ENCODE measurements at regions not wholly inside any gene's neighbourhood (a gene's known extent, or its start where the extent isn't known, plus 50 kb on each side); places are given as distances from the start of the nearest gene placed in this dataset.

- Histone ChIP-seq H3K27ac (ENCODE audit: poor library complexity, severe bottlenecking) (no peak overlapping the region), H3K27me3 (ENCODE audit: insufficient read depth, poor library complexity, severe bottlenecking) (no peaks in the 10 kb centered on the region), H3K4me1 (ENCODE audit: insufficient read depth, poor library complexity, severe bottlenecking) (no peaks in the 10 kb centered on the region), H3K4me3 (ENCODE audit: severe bottlenecking) (no peak overlapping the region), H3K9me3 (ENCODE audit: severe bottlenecking) (no peaks in the 10 kb centered on the region), H3K36me3 (ENCODE audit: low read depth) (no peaks in the 10 kb centered on the region)
- no peak for DNase-seq (ENCODE audit: low spot score)
- TF ChIP-seq CTCF (IDR thresholded peaks at IDR 0.05; ENCODE audit: poor library complexity, severe bottlenecking), result no peak
- ATAC-seq (ENCODE audit: low read depth), result no peak
These were observed 239.2 kb upstream of the DDX53 start for GRCh38 chrX:22760513-22761057.

GRCh38 chrX:22788221-22788620, 211.5 kb upstream of the DDX53 start:
- no peaks in the 10 kb centered on the region for H3K27me3 ChIP-seq (ENCODE audit: insufficient read depth, poor library complexity, severe bottlenecking)
- DNase-seq (ENCODE audit: low spot score) (no peak), ATAC-seq (ENCODE audit: low read depth) (no peak)
- H3K27ac ChIP-seq (ENCODE audit: poor library complexity, severe bottlenecking), result no peak overlapping the region
- TF ChIP-seq CTCF (IDR thresholded peaks at IDR 0.05; ENCODE audit: poor library complexity, severe bottlenecking), result no peak
- no peaks in the 10 kb centered on the region for H3K4me1 ChIP-seq (ENCODE audit: insufficient read depth, poor library complexity, severe bottlenecking)
- no peak overlapping the region for H3K4me3 ChIP-seq (ENCODE audit: severe bottlenecking)
- H3K36me3 ChIP-seq (ENCODE audit: low read depth), result no peaks in the 10 kb centered on the region
- H3K9me3 ChIP-seq (ENCODE audit: severe bottlenecking), result no peaks in the 10 kb centered on the region

- peak; percentile 91 for ATAC-seq (ENCODE audit: low read depth)
- Histone ChIP-seq H3K9me3 (ENCODE audit: severe bottlenecking) (no peaks in the 10 kb centered on the region), H3K36me3 (ENCODE audit: low read depth) (no peaks in the 10 kb centered on the region), H3K27ac (ENCODE audit: poor library complexity, severe bottlenecking) (peak overlapping the region; percentile 29), H3K27me3 (ENCODE audit: insufficient read depth, poor library complexity, severe bottlenecking) (no peaks in the 10 kb centered on the region), H3K4me1 (ENCODE audit: insufficient read depth, poor library complexity, severe bottlenecking) (peaks cover 1% of the 10 kb centered on the region), H3K4me3 (ENCODE audit: severe bottlenecking) (no peak overlapping the region)
- no peak for TF ChIP-seq CTCF (IDR thresholded peaks at IDR 0.05; ENCODE audit: poor library complexity, severe bottlenecking)
- DNase-seq (ENCODE audit: low spot score), result no peak
These were observed 204.1 kb upstream of the DDX53 start for GRCh38 chrX:22795671-22796070.

- H3K4me1 ChIP-seq (ENCODE audit: insufficient read depth, poor library complexity, severe bottlenecking), result peaks cover 3% of the 10 kb centered on the region
- DNase-seq (ENCODE audit: low spot score), result no peak
- H3K27ac ChIP-seq (ENCODE audit: poor library complexity, severe bottlenecking), result no peak overlapping the region
- no peaks in the 10 kb centered on the region for H3K36me3 ChIP-seq (ENCODE audit: low read depth)
- H3K4me3 ChIP-seq (ENCODE audit: severe bottlenecking), result no peak overlapping the region
- no peak for TF ChIP-seq CTCF (IDR thresholded peaks at IDR 0.05; ENCODE audit: poor library complexity, severe bottlenecking)
- no peaks in the 10 kb centered on the region for H3K9me3 ChIP-seq (ENCODE audit: severe bottlenecking)
- ATAC-seq (ENCODE audit: low read depth), result peak; percentile 69
- H3K27me3 ChIP-seq (ENCODE audit: insufficient read depth, poor library complexity, severe bottlenecking), result no peaks in the 10 kb centered on the region
These were observed 199.4 kb upstream of the DDX53 start for GRCh38 chrX:22800360-22800759.

GRCh38 chrX:22800806-22801205, 199.0 kb upstream of the DDX53 start:
- no peak for DNase-seq (ENCODE audit: low spot score)
- Histone ChIP-seq H3K27me3 (ENCODE audit: insufficient read depth, poor library complexity, severe bottlenecking) (no peaks in the 10 kb centered on the region), H3K4me3 (ENCODE audit: severe bottlenecking) (no peak overlapping the region), H3K36me3 (ENCODE audit: low read depth) (no peaks in the 10 kb centered on the region), H3K4me1 (ENCODE audit: insufficient read depth, poor library complexity, severe bottlenecking) (peaks cover 3% of the 10 kb centered on the region), H3K9me3 (ENCODE audit: severe bottlenecking) (no peaks in the 10 kb centered on the region), H3K27ac (ENCODE audit: poor library complexity, severe bottlenecking) (no peak overlapping the region)
- no peak for ATAC-seq (ENCODE audit: low read depth)
- TF ChIP-seq CTCF (IDR thresholded peaks at IDR 0.05; ENCODE audit: poor library complexity, severe bottlenecking), result no peak
